GM12875 (cell line): ENCODE measurements at regions not wholly inside any gene's neighbourhood (a gene's known extent, or its start where the extent isn't known, plus 50 kb on each side); places are given as distances from the start of the nearest gene placed in this dataset.

Experiments used
- H3K4me3 ChIP-seq: one replicate; pipeline ENCODE4 v1.5.1; 2011; ENCODE audit warnings: low read depth, low read length, control low read depth
- CTCF ChIP-seq: IDR thresholded peaks from 2 replicates; pipeline ENCODE4 v1.5.1; 2011; ENCODE audit warnings: low read depth, mild to moderate bottlenecking, control low read depth, inconsistent platforms, low read length, moderate library complexity, borderline replicate concordance; ENCODE audit not compliant: insufficient read depth

GRCh38 chr15:36406366-36406765 is 173.1 kb upstream of the CDIN1 start:
- H3K4me3 ChIP-seq: no peak overlapping the region
- TF ChIP-seq CTCF: no peak

- H3K4me3 ChIP-seq: no peak overlapping the region
- TF ChIP-seq CTCF: no peak
Measured at GRCh38 chr15:36406911-36407310, 172.5 kb upstream of the CDIN1 start.

DNA sequence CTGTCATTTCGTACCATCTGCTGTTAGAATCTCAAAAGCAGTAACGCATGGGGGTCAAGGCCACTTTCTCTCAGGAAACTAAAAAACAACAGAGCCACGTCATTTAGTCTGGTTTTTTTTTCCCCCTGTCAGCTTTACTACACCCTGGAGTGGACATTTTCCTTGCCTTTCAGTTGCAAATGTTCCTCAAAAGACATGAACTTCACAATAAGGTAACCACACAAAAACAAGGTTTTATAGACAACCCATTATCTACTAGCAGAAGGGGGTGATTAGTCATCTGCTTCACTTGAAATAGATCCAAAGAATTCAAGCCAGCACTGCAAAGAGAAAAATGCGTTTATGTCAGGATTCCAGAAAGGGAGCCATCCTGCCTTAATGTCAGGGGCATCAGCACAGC is 171.8 kb upstream of the CDIN1 start:
- no peak overlapping the region for H3K4me3 ChIP-seq
- no peak for TF ChIP-seq CTCF

DNA sequence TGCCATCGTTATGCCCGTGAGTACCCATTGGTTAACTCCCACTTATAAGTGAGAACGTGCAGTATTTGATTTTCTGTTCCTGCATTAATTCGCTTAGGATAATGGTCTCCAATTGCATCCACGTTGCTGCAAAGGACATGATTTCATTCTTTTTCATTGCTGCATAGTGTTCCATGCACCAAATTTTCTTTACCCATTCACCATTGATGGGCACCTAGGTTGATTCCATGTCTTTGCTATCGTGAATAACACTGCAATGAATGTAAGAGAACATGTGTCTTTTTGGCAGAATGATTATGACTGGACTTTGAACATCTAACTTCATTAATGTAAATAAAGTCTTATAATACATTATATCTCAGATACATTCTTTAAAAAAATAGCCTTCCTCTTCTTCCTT is 169.6 kb upstream of the CDIN1 start:
- TF ChIP-seq CTCF: no peak
- no peak overlapping the region for H3K4me3 ChIP-seq

- no peak for TF ChIP-seq CTCF
- no peak overlapping the region for H3K4me3 ChIP-seq
Measured at GRCh38 chr15:36414670-36415069, 164.8 kb upstream of the CDIN1 start.

DNA sequence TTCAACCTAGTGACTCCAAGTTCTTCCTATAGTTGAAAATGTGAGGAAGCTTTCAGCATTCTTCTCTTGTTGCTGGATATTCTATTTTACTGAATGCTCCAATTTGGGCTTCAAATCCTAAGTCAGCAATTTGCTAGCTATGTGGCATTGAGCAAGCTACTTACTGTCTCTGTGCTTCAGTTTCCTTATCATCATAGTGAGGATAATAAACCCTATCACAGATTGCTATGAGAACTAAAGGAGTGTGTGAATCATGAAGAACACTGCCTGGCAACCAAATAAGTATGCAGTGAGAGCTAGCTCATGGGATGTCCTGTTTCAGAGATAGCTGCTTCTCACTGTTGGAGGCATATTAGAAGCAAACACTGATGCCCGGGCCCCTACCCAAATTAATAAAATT is 163.8 kb upstream of the CDIN1 start:
- no peak for TF ChIP-seq CTCF
- H3K4me3 ChIP-seq: no peak overlapping the region

DNA sequence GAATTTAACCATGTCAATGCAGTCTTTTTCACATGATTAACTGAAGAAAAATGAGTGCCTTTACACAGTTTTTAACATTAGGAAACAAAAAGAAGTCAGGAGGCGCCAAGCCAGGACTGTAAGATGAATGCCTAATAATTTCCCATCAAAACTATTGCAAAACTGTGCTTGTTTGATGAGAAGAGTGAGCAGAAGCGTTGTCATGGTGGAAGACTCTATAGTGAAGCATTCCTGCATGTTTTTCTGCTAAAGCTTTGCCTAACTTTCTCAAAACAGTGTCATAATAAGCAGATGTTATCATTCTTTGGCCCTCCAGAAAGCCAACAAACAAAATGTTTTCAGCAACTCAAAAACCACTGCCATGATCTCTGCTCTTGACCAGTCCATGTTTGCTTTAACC is 156.8 kb upstream of the CDIN1 start:
- H3K4me3 ChIP-seq: no peak overlapping the region
- no peak for TF ChIP-seq CTCF
